Heart left ventricle (tissue), 13 donors: ENCODE measurements at regions not wholly inside any gene's neighbourhood (a gene's known extent, or its start where the extent isn't known, plus 50 kb on each side); places are given as distances from the start of the nearest gene placed in this dataset.

Experiments
- CTCF ChIP-seq, 12 donors: fragments of 200-600 bp; sonication (generic) in 4 of 12; IDR thresholded peaks; one replicate each; pipeline versions ENCODE4 v1.5.0 to v1.8.0; 2018 to 2022; ENCODE audit warnings: antibody characterized with exemption in 12 of 12, mild to moderate bottlenecking in 5 of 12
- POLR2A ChIP-seq, 2 donors: fragments of 450-650 bp; IDR thresholded peaks; one replicate each; pipeline ENCODE4 v1.6.1; 2017; ENCODE audit warnings: antibody characterized with exemption in 2 of 2, mild to moderate bottlenecking in 2 of 2, moderate library complexity in 2 of 2
- donor health status: ischemic (EF 13 %, LVEDD 7.1; RV severe dilation, severe dysfunction).
- donor health status: DM: no; HTN: yes; CAD: no.
- donor health status: DM: no; HTN: no; CAD: no.
- donor health status: ischemic (EF 25% LVEDD 6.9; RV normal size, moderate dysfunction).
- donor health status: ischemic (EF 25% LVEDD 5.7; RV mildly dilated, moderate dysfunction).
- donor health status: ischemic (EF 35%, LVEDD 5.7; RV mildly dilated, moderate dysfunction).
- donor health status: nonischemic (EF 11% LVEDD 7.7; RV severe dilation, severe dysfunction).
- donor health status: DM: yes; HTN: yes; CAD: no.
- donor health status: PGD.
- donor health status: ischemic (EF 29% LVEDD 5.4; RV normal size, mild dysfunction).
- donor health status: nonischemic (EF 23%, LVEDD 6.1; RV moderate dilation, normal function).

GRCh38 chr6:9504191-9504590, 910.7 kb downstream of the TFAP2A start:
- TF ChIP-seq POLR2A (IDR thresholded peaks at IDR 0.05), result no peak
- TF ChIP-seq CTCF (IDR thresholded peaks at IDR 0.05), result no peak
